Mesothelial cell of epicardium (in vitro differentiated cells): ENCODE measurements at regions not wholly inside any gene's neighbourhood (a gene's known extent, or its start where the extent isn't known, plus 50 kb on each side); places are given as distances from the start of the nearest gene placed in this dataset.
A peak's percentile ranks its signal among the peaks of the same experiment; 100 is the strongest.

Experiments
- DNase-seq, 2 experiments: peaks; one replicate each; pipeline ENCODE4 v3.0.0; 2021; ENCODE audit warnings: low spot score in 2 of 2; ENCODE audit not compliant: unreplicated experiment in 2 of 2
- H3K27ac Mint-ChIP-seq: 2 replicates; pipeline ENCODE4 v1.8.0; 2021; ENCODE audit warnings: mixed read lengths
- H3K27me3 Mint-ChIP-seq: 2 replicates; pipeline ENCODE4 v1.8.0; 2021; ENCODE audit warnings: low read depth, mixed read lengths
- H3K36me3 Mint-ChIP-seq: 2 replicates; pipeline ENCODE4 v1.8.0; 2021; ENCODE audit warnings: mixed read lengths
- H3K4me1 Mint-ChIP-seq: 2 replicates; pipeline ENCODE4 v1.8.0; 2021; ENCODE audit warnings: mixed read lengths
- H3K4me3 Mint-ChIP-seq: 2 replicates; pipeline ENCODE4 v1.8.0; 2021; ENCODE audit warnings: mild to moderate bottlenecking, moderate library complexity, mixed read lengths
- H3K9me3 Mint-ChIP-seq: 2 replicates; pipeline ENCODE4 v1.8.0; 2021; ENCODE audit warnings: mixed read lengths
- TF ChIP-seq, protein P1 (sequence below): fragments of 200-600 bp; sonication (generic); IDR thresholded peaks from one replicate; pipeline ENCODE4 v1.5.0; 2021; ENCODE audit warnings: antibody characterized with exemption; ENCODE audit not compliant: unreplicated experiment

DNA sequence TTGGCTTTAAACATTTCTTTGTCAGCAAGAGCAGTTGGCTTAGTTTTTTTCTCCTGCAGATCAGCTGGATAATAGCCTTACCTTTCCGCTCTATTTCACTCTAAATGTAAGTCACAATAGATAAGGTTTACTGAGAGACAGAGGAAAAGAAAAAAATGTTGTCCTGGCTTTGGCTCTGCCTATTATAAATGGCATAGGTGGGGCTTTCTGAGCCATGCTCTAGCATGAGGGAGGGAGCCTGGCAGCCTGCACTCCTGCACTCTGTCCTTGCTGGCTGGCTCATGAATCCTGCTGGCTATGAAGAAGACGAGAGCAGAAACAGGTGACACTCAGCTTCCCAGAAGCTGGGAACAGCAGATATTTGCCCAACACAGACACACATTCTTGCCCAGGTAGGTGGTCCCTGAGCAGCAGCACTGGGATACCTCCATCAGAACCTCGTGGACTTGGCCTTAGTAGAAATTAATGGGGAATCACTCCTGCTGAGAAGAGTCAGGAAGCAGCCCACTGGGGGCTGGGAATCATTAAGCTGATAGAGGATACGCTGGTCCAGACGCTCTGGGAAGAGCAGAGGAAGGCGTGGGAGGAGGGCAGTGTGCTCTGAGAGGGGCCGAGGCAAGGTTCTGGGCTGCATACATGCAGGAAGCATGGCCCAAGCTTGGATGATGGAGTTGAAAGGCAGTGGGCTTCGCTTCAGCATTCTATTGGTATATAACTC is 514.4 kb upstream of the HS6ST1 start:
- H3K36me3 Mint-ChIP-seq: peaks cover 2% of the 10 kb centered on the region
- DNase-seq: no peak
- peaks cover 25% of the 10 kb centered on the region for H3K4me1 Mint-ChIP-seq
- peak overlapping the region; percentile 2 for H3K27ac Mint-ChIP-seq
- no peaks in the 10 kb centered on the region for H3K27me3 Mint-ChIP-seq
- peaks cover 15% of the 10 kb centered on the region for H3K9me3 Mint-ChIP-seq
- TF ChIP-seq, protein P1, sequence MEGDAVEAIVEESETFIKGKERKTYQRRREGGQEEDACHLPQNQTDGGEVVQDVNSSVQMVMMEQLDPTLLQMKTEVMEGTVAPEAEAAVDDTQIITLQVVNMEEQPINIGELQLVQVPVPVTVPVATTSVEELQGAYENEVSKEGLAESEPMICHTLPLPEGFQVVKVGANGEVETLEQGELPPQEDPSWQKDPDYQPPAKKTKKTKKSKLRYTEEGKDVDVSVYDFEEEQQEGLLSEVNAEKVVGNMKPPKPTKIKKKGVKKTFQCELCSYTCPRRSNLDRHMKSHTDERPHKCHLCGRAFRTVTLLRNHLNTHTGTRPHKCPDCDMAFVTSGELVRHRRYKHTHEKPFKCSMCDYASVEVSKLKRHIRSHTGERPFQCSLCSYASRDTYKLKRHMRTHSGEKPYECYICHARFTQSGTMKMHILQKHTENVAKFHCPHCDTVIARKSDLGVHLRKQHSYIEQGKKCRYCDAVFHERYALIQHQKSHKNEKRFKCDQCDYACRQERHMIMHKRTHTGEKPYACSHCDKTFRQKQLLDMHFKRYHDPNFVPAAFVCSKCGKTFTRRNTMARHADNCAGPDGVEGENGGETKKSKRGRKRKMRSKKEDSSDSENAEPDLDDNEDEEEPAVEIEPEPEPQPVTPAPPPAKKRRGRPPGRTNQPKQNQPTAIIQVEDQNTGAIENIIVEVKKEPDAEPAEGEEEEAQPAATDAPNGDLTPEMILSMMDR: no peak
- no peak overlapping the region for H3K4me3 Mint-ChIP-seq

DNA sequence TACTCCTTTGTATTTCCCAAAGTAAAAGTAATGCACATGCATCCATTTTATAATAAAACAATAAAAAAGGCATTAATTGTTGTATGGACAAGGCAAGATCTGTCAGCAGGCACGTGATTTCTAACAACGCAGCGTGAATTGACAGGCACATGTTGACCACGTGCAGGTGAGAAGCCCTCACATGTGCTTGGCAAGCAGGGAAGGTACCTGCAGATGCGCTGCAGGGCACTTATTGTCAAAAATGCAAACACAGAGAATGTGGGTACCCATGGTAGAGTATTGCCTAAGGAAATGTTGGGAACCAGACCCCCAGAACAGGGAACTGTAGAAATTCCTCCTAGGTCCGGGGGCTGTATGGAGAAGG is 515.0 kb upstream of the HS6ST1 start:
- Mint-ChIP-seq H3K9me3 (peaks cover 10% of the 10 kb centered on the region), H3K27me3 (no peaks in the 10 kb centered on the region), H3K4me3 (no peak overlapping the region), H3K36me3 (peaks cover 2% of the 10 kb centered on the region), H3K4me1 (peaks cover 25% of the 10 kb centered on the region), H3K27ac (no peak overlapping the region)
- TF ChIP-seq, protein P1: no peak
- DNase-seq: no peak

DNA sequence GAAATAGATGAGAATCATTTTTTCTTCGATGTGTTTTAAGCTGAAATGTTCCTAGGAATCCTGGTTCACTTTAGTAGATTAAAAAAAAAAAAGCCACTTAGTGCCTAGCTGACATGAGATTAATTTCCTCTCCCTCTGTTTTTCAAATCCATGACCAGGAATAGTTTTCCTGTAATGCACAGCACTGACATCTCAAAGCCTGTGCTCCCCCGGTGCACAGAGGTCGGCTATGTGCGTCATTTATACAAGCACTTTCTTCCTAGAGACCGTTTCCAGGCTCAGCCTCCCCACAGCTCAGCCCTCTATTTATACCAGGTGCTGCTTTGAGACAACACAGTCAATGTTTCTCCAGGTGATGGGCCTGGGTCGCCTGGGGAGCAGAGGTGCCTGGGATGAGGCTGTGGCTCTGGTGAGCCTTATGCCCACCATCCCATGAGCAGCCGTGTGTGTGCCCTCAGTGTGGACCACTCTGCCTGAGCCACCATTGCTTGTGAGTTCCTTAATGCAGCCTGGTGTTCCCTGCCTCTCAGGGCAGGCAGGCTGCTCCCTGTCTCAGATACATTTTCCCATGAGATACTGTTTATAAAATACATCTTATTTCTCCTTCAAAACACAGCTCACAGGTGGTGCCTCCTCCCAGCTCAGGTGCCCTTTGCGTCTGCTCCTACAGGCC is 515.7 kb upstream of the HS6ST1 start:
- DNase-seq: no peak
- TF ChIP-seq, protein P1: no peak
- Mint-ChIP-seq H3K4me3 (no peak overlapping the region), H3K4me1 (peaks cover 25% of the 10 kb centered on the region), H3K27ac (no peak overlapping the region), H3K27me3 (no peaks in the 10 kb centered on the region), H3K9me3 (peaks cover 4% of the 10 kb centered on the region), H3K36me3 (no peaks in the 10 kb centered on the region)

- DNase-seq: no peak
- H3K4me1 Mint-ChIP-seq: peaks cover 25% of the 10 kb centered on the region
- TF ChIP-seq, protein P1: no peak
- H3K27me3 Mint-ChIP-seq: no peaks in the 10 kb centered on the region
- H3K36me3 Mint-ChIP-seq: no peaks in the 10 kb centered on the region
- no peak overlapping the region for H3K27ac Mint-ChIP-seq
- H3K9me3 Mint-ChIP-seq: peaks cover 4% of the 10 kb centered on the region
- H3K4me3 Mint-ChIP-seq: no peak overlapping the region
These were observed 516.2 kb upstream of the HS6ST1 start for GRCh38 chr2:128834880-128835252.

DNA sequence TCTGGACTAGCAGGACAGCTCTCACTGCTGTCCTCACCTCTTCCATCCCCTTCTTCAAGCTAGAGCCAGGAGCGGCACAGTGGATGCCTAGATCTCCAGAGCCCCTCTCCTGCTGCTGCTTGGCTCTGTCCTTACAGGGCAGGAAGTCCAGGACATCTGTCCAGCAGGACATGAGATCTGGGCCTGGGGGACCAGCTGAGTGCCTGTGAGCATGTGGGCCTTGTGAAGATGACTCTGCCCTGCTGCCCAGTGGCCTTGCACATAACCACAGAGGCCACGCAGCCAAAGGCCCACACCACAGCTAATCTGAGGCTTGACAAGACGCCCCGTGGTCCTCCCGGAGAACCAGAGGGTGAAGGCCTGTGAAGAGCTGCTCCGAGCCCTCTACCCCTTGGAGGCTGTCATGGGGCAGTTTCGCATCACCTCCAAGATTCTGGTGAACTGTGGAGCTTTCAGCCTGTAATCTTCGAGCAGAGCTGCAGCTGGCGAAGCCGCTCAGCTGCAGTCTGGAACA is 516.7 kb upstream of the HS6ST1 start:
- TF ChIP-seq, protein P1: no peak
- Mint-ChIP-seq H3K4me3 (no peak overlapping the region), H3K4me1 (peaks cover 25% of the 10 kb centered on the region), H3K36me3 (no peaks in the 10 kb centered on the region), H3K9me3 (no peaks in the 10 kb centered on the region), H3K27me3 (no peaks in the 10 kb centered on the region), H3K27ac (no peak overlapping the region)
- DNase-seq: no peak
